ENCODE measurements at regions not wholly inside any gene's neighbourhood (a gene's known extent, or its start where the extent isn't known, plus 50 kb on each side); places are given as distances from the start of the nearest gene placed in this dataset.

DNA sequence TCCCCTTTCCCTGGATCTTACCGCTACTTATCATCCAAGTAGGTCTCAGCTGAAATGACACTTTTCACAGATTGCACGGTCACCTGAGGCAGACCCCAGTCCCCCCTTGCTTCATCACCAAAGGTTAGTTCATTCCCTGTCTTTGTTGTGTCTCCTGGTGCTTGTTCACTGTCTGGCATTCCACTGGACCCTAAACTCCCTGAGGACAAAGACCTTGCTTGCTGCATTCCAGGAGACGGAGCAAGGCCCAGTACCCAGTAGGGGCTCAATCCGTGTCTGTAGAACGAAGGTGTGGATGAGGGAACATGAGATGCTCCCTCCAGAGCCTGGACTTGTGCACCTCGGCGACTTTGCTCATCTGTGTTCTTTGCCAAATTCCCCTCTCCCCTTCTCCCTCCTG lies 160.0 kb downstream of the RAB11FIP2 start:
- DNase-seq, result no peak

DNA sequence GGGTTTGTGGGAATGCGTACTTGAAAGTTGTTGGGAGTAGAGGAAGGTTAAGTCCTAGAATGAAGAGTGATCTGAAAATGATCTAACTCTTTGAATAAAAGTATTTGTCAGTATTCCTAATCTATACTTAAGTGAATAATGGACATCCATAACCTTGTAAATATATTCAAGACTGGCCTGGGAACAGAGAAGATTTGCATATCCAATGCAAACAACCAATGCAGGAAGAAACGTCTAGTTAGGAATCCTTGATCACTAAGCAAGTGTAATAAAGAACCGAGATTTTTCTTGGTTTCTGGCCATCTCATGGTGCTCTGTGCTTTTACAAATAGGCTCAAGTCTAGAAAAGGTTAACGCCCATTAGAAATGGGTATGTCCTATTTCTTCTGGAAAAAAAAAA lies 157.1 kb downstream of the RAB11FIP2 start:
- no peak for DNase-seq

GRCh38 chr10:117892681-117893220 lies 154.0 kb downstream of the RAB11FIP2 start:
- DNase-seq, result no peak

GRCh38 chr10:117894339-117894738 lies 152.4 kb downstream of the RAB11FIP2 start:
- no peak for DNase-seq

DNA sequence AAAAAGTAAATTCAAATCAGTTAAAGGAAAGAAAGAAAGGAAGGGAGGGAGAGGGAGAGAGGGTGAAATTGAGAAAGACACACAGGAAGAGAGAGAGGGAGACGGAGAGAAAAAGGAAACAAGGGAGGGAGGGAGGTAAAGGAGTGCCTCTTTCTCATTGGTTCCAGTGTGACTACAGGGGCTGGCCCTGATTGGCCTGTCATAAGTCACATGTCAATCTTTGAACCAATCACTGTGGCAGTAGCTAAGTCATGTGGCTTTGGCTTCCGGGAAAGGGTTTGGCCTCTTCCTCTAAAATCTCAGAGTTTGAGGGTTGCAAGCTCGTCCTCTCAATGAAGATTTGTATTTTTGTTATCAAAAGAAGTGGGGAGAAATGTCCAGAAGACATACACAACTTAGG lies 150.2 kb downstream of the RAB11FIP2 start:
- no peak for DNase-seq

DNA sequence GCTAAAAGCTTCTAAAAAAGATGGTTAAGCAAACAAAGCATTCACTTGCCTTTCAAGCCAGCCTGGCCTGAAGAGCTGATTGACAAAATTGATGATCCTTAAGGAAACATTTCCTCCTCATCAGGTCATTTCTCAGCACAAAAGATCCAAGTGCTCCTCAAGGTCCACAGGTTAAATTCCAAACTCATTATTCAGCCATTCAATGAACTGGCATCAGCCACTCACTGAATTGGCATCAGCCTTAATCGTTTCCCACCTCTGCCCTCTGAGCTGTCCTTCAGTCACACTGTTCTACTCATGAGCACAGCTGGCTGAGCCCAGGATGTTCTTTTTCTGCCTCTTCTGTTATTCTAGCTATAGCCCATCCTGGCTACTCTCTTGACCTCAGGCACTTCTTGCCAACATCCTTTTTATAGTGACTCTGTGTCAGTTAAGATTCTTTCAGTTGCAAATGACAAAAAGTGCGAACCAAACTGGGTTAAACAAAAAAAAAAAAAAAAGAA lies 147.5 kb downstream of the RAB11FIP2 start:
- DNase-seq, result no peak

- no peak for DNase-seq
Measured at GRCh38 chr10:117900280-117900679, 146.5 kb downstream of the RAB11FIP2 start.

DNA sequence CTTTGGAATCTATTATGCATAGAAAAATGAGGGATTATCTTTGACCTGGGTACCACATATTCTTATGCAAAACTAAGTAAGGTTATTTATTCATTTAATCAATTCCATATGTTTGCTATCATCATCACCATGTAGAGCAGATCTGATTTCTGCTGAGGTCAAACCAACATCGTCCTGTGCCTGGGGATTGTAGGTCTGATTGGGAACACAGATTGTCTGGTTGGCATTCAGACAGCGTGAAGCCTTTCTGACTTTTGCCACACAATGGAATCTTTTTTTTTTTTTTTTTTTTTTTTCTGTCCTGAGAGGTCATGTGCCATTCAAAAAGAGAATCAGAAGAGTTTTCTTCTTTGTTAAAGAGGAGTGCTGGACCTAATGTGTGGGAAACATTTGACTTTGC lies 142.9 kb downstream of the RAB11FIP2 start:
- no peak for DNase-seq

DNA sequence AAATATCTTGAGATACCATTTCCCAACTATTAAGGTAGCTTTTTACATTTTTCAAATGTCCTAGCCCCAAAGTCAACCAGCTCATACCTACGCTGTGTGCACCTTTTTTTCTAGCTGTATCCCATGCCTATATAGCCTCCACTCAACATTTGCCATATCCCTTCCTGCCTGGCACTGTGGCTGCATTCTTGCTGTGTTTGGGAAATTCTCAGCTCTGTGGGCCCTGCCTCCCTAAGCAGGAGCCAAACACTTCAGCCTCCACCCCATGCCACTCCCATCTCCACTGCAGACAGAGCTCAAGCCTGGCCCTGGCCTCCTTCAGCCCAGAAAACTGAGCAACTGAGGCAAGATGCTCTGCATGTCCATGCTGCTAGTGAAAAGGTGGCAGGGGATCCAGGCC lies 141.3 kb downstream of the RAB11FIP2 start:
- no peak for DNase-seq

GRCh38 chr10:117911684-117912083 lies 135.1 kb downstream of the RAB11FIP2 start:
- no peak for DNase-seq

- no peak for DNase-seq
Measured at GRCh38 chr10:117914334-117914733, 132.4 kb downstream of the RAB11FIP2 start.

- DNase-seq, result no peak
Measured at GRCh38 chr10:117920956-117921355, 125.8 kb downstream of the RAB11FIP2 start.

DNA sequence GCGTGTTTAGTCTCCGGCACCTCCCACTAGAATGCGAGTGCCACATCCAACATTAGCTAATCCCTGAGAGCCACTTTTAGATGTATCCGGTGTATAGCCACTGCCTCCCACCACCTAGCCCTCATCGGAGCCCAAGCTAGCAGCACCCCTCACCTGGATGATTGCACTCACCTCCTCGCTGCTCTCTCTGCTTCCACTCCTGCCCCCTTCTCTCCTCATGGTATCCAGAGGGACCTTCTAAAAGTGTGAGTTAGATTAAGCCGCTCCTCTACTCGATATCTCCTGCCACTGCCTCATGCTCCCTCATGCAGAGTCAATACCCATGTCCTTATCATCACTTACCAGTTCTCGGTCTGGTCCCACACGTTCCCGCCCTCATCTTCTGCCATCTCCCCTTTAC lies 125.3 kb downstream of the RAB11FIP2 start:
- no peak for DNase-seq

DNA sequence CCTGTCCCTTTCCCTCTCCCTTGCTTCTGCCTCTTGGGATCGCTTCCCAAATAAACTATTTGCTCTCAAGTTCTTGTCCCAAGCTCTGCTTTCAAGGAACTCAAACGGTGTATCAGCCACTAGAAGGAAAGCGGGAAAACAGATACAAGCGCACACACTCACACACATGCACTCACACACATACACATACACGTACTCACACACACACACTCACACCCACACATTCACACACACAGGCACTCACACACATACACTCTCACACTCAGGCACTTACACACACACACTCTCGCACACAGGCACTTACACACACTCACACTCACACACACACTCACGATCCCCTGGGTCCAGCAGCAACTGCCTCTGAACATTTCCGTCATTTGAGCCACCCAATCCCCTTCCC lies 121.9 kb downstream of the RAB11FIP2 start:
- no peak for DNase-seq

DNA sequence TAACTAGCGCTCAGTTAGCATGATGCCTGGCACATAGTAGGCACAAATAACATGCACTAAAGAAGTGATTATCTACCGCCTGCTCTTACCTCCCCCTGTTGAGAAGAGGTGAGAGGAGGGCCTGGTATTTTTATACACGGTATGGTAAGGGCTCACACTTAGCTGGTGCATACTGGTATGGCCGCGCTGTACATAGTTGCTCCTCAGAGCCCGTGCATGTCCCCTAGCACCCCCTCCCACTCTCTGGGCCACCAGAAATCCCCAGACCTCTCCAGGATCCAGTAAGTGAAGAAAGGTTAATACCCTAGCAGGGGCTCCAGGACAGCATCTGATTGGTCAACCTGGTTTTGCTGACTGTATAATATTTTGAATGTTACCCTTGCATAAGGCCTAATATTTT lies 121.4 kb downstream of the RAB11FIP2 start:
- no peak for DNase-seq

GRCh38 chr10:117926491-117926890 lies 120.2 kb downstream of the RAB11FIP2 start:
- DNase-seq, result no peak

- no peak for DNase-seq
Measured at GRCh38 chr10:117927332-117927731, 119.4 kb downstream of the RAB11FIP2 start.

DNA sequence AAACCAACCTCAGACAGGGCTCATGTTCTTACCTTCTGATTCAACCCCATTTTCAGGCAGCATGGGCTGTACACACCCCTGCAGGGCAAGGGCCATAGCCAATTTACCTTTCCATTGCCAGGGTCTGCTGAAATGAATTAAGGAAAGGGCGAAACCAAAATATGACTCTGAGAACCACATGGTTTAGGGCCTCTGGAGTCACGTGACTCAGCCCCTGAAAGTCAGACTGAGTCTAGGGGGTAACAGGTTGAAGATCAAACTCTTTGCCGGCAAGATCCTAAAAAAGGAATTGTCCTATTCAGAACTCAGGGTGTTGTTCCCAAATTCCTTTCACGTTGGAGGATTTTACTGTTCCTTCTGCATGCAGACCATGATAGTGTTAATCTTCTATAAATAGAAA lies 118.9 kb downstream of the RAB11FIP2 start:
- no peak for DNase-seq

DNA sequence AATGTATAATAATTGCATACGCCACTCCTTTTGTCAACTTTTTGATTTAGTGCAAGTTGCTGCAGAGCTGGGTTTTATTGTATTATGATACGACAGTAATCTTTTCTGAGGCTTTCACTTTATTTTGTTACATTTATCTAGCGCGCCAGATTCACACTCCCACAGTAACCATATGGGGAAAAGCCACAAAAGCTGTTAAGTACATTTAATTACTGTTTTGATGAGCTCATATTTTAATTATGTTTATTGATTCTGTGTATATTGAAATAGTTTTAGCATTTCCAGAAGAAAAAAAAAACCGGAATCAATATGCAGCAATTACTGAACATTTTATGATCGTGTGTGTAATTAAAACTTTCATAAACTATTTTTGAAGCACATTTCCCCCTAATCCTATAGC lies 118.5 kb downstream of the RAB11FIP2 start:
- DNase-seq, result no peak

DNA sequence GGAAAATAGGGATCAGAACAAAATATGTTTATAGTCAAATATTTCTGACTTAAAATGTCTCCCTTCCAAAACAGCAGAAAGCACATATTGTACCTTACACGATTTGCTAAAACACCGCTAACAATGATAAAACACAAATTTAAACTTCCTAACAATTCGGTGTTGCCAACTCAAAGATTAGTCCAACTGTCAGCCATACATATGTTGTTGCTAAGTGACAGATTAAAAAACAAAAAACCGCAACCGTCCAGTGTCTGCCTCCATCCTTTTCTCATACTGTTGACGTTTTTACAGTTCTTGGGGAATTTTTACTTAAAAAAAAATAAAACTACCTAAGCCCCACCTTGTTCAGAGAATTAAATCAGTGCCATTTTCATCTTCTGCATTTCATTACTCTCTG lies 118.0 kb downstream of the RAB11FIP2 start:
- no peak for DNase-seq

- no peak for DNase-seq
Measured at GRCh38 chr10:117929327-117930067, 117.2 kb downstream of the RAB11FIP2 start.

- no peak for DNase-seq
Measured at GRCh38 chr10:117931078-117931477, 115.7 kb downstream of the RAB11FIP2 start.

DNA sequence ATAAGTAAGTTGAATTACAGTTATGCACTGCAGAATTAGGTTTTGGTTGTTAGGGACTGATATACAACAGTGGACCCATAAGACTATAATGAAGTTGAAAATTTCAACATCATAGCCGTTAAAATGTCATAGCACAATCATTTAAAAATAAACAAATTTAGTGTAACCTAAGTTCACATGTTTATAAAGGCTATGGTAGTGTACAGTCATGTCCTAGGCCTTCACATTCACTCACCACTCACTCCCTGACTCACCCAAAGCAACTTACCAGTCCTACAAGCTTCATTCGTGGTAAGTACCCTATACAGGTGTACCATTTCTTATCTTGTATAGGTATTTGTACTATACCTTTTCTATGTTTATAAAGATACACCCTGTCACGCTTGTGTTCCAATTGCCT lies 113.7 kb downstream of the RAB11FIP2 start:
- no peak for DNase-seq

GRCh38 chr10:117934477-117934876 lies 112.3 kb downstream of the RAB11FIP2 start:
- no peak for DNase-seq

DNA sequence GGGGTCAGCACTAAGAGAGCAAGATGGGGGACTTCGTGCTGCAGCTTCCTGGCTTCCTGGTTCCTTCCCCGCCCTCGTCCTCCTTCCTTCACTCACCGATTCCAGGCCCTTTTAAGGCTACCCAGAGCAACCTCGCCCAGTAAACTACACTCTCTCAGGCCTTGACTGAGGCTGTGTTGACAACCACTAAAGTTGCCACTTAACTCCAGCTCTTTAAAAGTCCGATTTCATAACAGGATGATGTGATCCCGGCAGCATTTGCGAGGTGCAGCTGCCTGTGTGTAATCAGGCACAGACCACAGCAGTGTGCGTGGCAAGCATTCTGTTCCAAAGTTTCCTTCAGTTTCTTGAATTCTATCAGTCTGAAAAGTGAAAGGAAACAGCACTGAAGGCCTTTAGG lies 110.6 kb downstream of the RAB11FIP2 start:
- DNase-seq, result no peak

Measured in activated CD8-positive, alpha-beta memory T cell treated with anti-CD3 and anti-CD28 coated beads for 24 hours (primary cell).